CD4-positive, alpha-beta T cell (primary cell): ENCODE measurements at regions not wholly inside any gene's neighbourhood (a gene's known extent, or its start where the extent isn't known, plus 50 kb on each side); places are given as distances from the start of the nearest gene placed in this dataset.
"Not testable (repeated sequence)": the region's sequence is repeated elsewhere in the genome, so short reads cannot be mapped to it uniquely, and the experiment has no call there.

Experiments
- ATAC-seq: fragments of 200-7000 bp; cut with Tn5 transposase; one replicate; pipeline ENCODE4 v1.10.0; 2022; ENCODE audit warnings: mild to moderate bottlenecking; ENCODE audit not compliant: poor library complexity
- CTCF ChIA-PET: fragments of 350-600 bp; sonication (Branson Sonifier 250); formaldehyde crosslinking; loops from one replicate; lab custom pipeline; 2021; ENCODE audit warnings: antibody characterized with exemption, inconsistent platforms; lab: Charles Lee
- POLR2A ChIA-PET: fragments of 350-600 bp; sonication (Branson Sonifier 250); formaldehyde crosslinking; loops from one replicate; lab custom pipeline; 2021; ENCODE audit warnings: antibody characterized with exemption, inconsistent platforms; lab: Charles Lee
- DNase-seq, 14 experiments: peaks; one replicate each; pipeline ENCODE4 v3.0.0-alpha.2; 2013 to 2020; ENCODE audit warnings: mixed read lengths in 2 of 14
- H3K27ac ChIP-seq, 2 donors: one replicate each; pipeline versions ENCODE4 v1.5.1 to v1.7.0; 2013; ENCODE audit warnings: low read length in 2 of 2, low read depth in 1 of 2, mild to moderate bottlenecking in 1 of 2
- H3K27me3 ChIP-seq, 2 experiments: 1 replicate in 1 of 2; 2 replicates in 1 of 2; pipeline versions ENCODE4 v1.6.1 to v1.7.0; 2013; ENCODE audit warnings: low read length in 2 of 2, control low read depth in 1 of 2, mild to moderate bottlenecking in 1 of 2, moderate library complexity in 1 of 2; ENCODE audit not compliant: insufficient read depth in 2 of 2, control insufficient read depth in 1 of 2
- H3K36me3 ChIP-seq: one replicate; pipeline ENCODE4 v1.6.1; 2013; ENCODE audit warnings: low read length, control low read depth; ENCODE audit not compliant: insufficient read depth
- H3K4me1 ChIP-seq: one replicate; pipeline ENCODE4 v1.6.1; 2013; ENCODE audit warnings: low read length, control low read depth; ENCODE audit not compliant: insufficient read depth
- H3K4me3 ChIP-seq: one replicate; pipeline ENCODE4 v1.5.1; 2013; ENCODE audit warnings: mild to moderate bottlenecking, low read length, moderate library complexity
- H3K9me3 ChIP-seq, 2 experiments: 1 replicate in 1 of 2; 2 replicates in 1 of 2; pipeline versions ENCODE4 v1.6.1 to v1.7.0; 2013; ENCODE audit warnings: low read length in 2 of 2, mild to moderate bottlenecking in 2 of 2, control low read depth in 1 of 2, moderate library complexity in 1 of 2; ENCODE audit not compliant: control insufficient read depth in 1 of 2, insufficient read depth in 1 of 2
- H3K27ac Mint-ChIP-seq: one replicate; pipeline ENCODE4 v1.8.0; 2020; ENCODE audit warnings: mixed read lengths
- H3K27me3 Mint-ChIP-seq: one replicate; pipeline ENCODE4 v1.8.0; 2021; ENCODE audit warnings: mixed read lengths
- H3K36me3 Mint-ChIP-seq: one replicate; pipeline ENCODE4 v1.8.0; 2021; ENCODE audit warnings: low read depth, mixed read lengths
- H3K4me1 Mint-ChIP-seq: one replicate; pipeline ENCODE4 v1.8.0; 2021; ENCODE audit warnings: low read depth, mixed read lengths
- H3K4me3 Mint-ChIP-seq: one replicate; pipeline ENCODE4 v1.8.0; 2020; ENCODE audit warnings: mild to moderate bottlenecking, mixed read lengths
- H3K9me3 Mint-ChIP-seq: one replicate; pipeline ENCODE4 v1.8.0; 2020; ENCODE audit warnings: mixed read lengths
- intact Hi-C, 2 experiments: fragments of 100-400 bp; cut with DNase I in 1 of 2; cut with micrococcal nuclease in 1 of 2; formaldehyde crosslinking; loops; one replicate each; pipeline versions ENCODE4 v1.15.1 to v1.9.0; 2023 to 2025; cut with DNase I, micrococcal nuclease
- TF ChIP-seq, protein P1 (sequence below): fragments of 200-600 bp; IDR thresholded peaks from one replicate; pipeline ENCODE4 v1.8.0; 2022; ENCODE audit warnings: antibody characterized with exemption, mild to moderate bottlenecking

DNA sequence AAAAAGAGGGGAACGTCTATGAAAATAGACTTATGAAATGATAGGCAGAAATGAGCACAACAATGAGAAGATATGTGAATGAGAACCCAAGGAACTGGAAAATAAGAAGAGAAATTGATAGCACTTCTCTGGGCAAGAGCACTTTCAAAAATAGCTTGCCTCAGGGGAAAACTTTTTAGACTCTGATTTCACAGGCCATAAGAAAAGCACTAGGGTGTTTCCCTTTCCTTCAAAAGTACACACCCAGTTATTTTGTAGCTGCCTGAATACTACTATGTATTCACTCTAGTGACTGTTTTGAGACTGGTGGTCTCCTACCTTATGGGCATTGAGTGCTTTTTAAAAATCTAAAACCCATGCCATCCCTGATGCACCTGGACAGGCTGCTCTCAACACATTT lies 172.3 kb upstream of the SOX6 start:
- Mint-ChIP-seq H3K36me3 (no peaks in the 10 kb centered on the region), H3K4me1 (no peaks in the 10 kb centered on the region), H3K4me3 (no peak overlapping the region), H3K9me3 (peaks cover 3% of the 10 kb centered on the region), H3K27ac (no peak overlapping the region), H3K27me3 (no peaks in the 10 kb centered on the region)
- ATAC-seq (no peak), DNase-seq (no peak)
- TF ChIP-seq, protein P1, sequence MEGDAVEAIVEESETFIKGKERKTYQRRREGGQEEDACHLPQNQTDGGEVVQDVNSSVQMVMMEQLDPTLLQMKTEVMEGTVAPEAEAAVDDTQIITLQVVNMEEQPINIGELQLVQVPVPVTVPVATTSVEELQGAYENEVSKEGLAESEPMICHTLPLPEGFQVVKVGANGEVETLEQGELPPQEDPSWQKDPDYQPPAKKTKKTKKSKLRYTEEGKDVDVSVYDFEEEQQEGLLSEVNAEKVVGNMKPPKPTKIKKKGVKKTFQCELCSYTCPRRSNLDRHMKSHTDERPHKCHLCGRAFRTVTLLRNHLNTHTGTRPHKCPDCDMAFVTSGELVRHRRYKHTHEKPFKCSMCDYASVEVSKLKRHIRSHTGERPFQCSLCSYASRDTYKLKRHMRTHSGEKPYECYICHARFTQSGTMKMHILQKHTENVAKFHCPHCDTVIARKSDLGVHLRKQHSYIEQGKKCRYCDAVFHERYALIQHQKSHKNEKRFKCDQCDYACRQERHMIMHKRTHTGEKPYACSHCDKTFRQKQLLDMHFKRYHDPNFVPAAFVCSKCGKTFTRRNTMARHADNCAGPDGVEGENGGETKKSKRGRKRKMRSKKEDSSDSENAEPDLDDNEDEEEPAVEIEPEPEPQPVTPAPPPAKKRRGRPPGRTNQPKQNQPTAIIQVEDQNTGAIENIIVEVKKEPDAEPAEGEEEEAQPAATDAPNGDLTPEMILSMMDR, result no peak
- Histone ChIP-seq H3K27ac (no peak overlapping the region), H3K9me3 (no peaks in the 10 kb centered on the region), H3K4me3 (no peak overlapping the region), H3K27me3 (no peaks in the 10 kb centered on the region), H3K36me3 (no peaks in the 10 kb centered on the region), H3K4me1 (no peaks in the 10 kb centered on the region)
- ChIA-PET POLR2A (no interaction called here), CTCF (no interaction called here)
- intact Hi-C loops, result no loop called here

DNA sequence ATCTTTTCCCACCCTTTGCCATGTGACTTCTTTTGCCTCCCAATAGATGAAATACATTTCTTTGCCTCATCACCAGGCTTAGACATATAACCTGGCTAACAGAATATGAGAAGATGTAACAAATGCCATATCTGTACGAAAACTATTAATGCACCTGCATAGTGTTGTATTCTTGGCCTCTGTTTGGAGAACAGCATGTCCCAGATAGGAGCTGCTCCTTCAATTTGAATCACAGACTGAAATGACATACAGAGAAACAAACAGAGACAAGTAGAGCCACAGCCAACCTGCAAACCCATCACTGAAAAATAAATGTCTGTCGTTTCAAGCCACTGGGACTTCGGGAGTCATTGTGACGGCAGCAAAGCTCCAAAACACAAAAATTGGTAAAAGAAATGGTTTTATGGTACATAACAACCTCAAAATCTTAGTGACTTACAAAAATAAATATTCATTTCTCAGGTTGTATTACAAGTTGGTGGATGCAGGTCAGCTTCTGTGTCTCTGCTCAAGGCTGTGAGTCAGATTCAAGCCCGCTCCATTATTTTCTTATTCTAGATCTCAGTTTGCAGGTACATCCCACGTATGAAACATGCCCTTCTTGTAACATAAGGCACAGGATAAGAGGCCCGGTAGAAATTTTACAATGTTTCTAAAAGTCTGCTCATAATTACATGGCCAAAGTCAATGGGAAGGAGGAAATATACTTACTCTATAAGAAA lies 171.3 kb upstream of the SOX6 start:
- no peak overlapping the region for H3K27ac Mint-ChIP-seq
- Histone ChIP-seq H3K27me3 (no peaks in the 10 kb centered on the region), H3K4me1 (no peaks in the 10 kb centered on the region), H3K27ac (no peak overlapping the region), H3K9me3 (no peaks in the 10 kb centered on the region), H3K36me3 (no peaks in the 10 kb centered on the region), H3K4me3 (no peak overlapping the region)
- DNase-seq (no peak), ATAC-seq (no peak)
- TF ChIP-seq, protein P1, result no peak
- H3K27me3 Mint-ChIP-seq, result no peaks in the 10 kb centered on the region
- POLR2A ChIA-PET, result no interaction called here
- no peak overlapping the region for H3K4me3 Mint-ChIP-seq
- no peaks in the 10 kb centered on the region for H3K4me1 Mint-ChIP-seq
- intact Hi-C loops, result no loop called here
- H3K36me3 Mint-ChIP-seq, result no peaks in the 10 kb centered on the region
- CTCF ChIA-PET, result no interaction called here
- H3K9me3 Mint-ChIP-seq, result peaks cover 3% of the 10 kb centered on the region

DNA sequence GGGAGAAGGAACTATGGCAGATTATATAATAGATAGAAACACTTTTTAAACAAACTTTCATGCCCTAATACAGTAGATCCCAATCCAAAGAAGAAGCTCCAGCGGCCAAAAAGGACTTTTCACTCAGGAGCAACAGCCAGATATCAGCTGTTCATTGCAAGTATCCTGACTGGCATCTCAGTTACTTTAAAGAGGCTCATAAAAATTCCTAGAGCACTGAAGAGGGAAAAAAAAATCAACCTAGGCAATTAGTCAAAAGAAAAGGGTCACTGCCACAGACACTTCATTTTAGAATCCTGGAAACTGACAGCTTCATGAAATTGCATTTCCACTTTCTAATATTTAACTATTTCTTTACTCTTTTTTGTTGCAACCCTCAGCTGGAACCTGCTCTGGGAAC lies 170.6 kb upstream of the SOX6 start:
- Histone ChIP-seq H3K27ac (no peak overlapping the region), H3K9me3 (no peaks in the 10 kb centered on the region), H3K4me1 (no peaks in the 10 kb centered on the region), H3K27me3 (no peaks in the 10 kb centered on the region), H3K36me3 (no peaks in the 10 kb centered on the region), H3K4me3 (no peak overlapping the region)
- no peak for DNase-seq
- Mint-ChIP-seq H3K27me3 (no peaks in the 10 kb centered on the region), H3K9me3 (peaks cover 3% of the 10 kb centered on the region), H3K4me1 (no peaks in the 10 kb centered on the region), H3K4me3 (no peak overlapping the region), H3K36me3 (no peaks in the 10 kb centered on the region), H3K27ac (no peak overlapping the region)
- ChIA-PET CTCF (no interaction called here), POLR2A (no interaction called here)
- no peak for ATAC-seq
- intact Hi-C loops, result no loop called here
- TF ChIP-seq, protein P1, result no peak

DNA sequence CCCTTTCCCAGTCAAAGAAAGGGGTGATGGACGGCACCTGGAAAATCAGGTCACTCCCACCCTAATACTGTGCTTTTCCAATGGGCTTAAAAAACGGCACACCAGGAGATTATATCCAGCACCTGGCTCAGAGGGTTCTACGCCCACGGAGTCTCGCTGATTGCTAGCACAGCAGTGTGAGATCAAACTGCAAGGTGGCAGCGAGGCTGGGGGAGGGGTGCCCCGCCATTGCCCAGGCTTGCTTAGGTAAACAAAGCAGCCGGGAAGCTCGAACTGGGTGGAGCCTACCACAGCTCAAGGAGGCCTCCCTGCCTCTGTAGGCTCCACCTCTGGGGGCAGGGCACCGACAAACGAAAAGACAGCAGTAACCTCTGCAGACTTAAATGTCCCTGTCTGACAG lies 164.4 kb upstream of the SOX6 start:
- H3K4me1 ChIP-seq, H3K4me3 ChIP-seq, H3K27ac ChIP-seq, intact Hi-C loops, H3K36me3 Mint-ChIP-seq, H3K9me3 ChIP-seq, H3K4me1 Mint-ChIP-seq, POLR2A ChIA-PET, H3K27me3 ChIP-seq, DNase-seq, H3K9me3 Mint-ChIP-seq, H3K36me3 ChIP-seq, ATAC-seq, H3K27ac Mint-ChIP-seq, H3K4me3 Mint-ChIP-seq, H3K27me3 Mint-ChIP-seq, CTCF ChIA-PET: not testable (repeated sequence)
